ENCODE measurements at regions not wholly inside any gene's neighbourhood (a gene's known extent, or its start where the extent isn't known, plus 50 kb on each side); places are given as distances from the start of the nearest gene placed in this dataset.

- FAIRE-seq, result no peak
- TF ChIP-seq, protein P1, sequence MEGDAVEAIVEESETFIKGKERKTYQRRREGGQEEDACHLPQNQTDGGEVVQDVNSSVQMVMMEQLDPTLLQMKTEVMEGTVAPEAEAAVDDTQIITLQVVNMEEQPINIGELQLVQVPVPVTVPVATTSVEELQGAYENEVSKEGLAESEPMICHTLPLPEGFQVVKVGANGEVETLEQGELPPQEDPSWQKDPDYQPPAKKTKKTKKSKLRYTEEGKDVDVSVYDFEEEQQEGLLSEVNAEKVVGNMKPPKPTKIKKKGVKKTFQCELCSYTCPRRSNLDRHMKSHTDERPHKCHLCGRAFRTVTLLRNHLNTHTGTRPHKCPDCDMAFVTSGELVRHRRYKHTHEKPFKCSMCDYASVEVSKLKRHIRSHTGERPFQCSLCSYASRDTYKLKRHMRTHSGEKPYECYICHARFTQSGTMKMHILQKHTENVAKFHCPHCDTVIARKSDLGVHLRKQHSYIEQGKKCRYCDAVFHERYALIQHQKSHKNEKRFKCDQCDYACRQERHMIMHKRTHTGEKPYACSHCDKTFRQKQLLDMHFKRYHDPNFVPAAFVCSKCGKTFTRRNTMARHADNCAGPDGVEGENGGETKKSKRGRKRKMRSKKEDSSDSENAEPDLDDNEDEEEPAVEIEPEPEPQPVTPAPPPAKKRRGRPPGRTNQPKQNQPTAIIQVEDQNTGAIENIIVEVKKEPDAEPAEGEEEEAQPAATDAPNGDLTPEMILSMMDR (IDR thresholded peaks at IDR 0.05; ENCODE audit: insufficient read depth, missing control alignments), result no peak
- no peak for DNase-seq (ENCODE audit: insufficient read length, low spot score)
These were observed 237.4 kb downstream of the CYP26B1 start for GRCh38 chr2:71910277-71910676.

- FAIRE-seq (no peak), DNase-seq (ENCODE audit: insufficient read length, low spot score) (no peak)
- TF ChIP-seq, protein P1 (IDR thresholded peaks at IDR 0.05; ENCODE audit: insufficient read depth, missing control alignments), result no peak
These were observed 238.9 kb downstream of the CYP26B1 start for GRCh38 chr2:71908798-71909197.

DNA sequence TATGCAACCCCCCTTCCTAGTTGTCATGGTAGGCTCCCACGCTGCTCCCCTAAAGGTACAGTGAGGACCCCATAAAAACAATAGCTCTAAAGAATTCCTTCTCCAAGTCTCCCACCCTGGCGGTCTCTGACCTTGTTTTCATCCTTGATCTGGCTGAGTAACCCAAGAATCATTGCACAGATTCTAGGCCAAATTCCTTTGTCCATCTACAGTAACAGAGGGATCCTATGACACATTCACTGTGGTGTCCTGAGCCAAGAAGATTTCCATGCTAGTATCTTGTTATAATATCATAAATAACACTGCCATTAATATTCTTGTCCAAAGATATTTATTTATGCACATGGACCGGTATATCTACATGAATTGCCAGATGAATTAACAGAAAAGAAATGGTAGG lies 240.2 kb downstream of the CYP26B1 start:
- DNase-seq (ENCODE audit: insufficient read length, low spot score) (no peak), FAIRE-seq (no peak)
- TF ChIP-seq, protein P1 (IDR thresholded peaks at IDR 0.05; ENCODE audit: insufficient read depth, missing control alignments), result no peak

- TF ChIP-seq, protein P1 (IDR thresholded peaks at IDR 0.05; ENCODE audit: insufficient read depth, missing control alignments), result no peak
- FAIRE-seq, result no peak
- DNase-seq (ENCODE audit: insufficient read length, low spot score), result no peak
These were observed 241.2 kb downstream of the CYP26B1 start for GRCh38 chr2:71906357-71906973.

DNA sequence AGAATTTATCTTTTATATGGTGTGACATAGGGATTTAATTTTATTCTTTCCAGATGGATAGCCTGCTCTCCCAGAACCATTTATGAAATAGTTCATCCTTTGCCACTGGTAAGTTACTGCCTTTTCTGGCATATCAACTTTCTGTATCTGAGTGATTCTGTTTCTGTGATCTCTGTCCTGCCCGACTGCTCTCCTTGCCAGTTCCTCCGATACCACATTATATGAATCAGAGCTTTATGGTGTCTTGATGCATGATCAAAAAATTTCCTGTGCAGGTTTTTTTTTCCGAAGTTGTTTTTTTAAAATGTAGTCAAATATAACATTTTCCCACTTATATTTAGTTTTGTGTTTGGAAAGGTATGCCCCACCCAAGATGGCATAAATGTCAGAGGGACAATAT lies 242.5 kb downstream of the CYP26B1 start:
- no peak for FAIRE-seq
- TF ChIP-seq, protein P1 (IDR thresholded peaks at IDR 0.05; ENCODE audit: insufficient read depth, missing control alignments), result no peak

DNA sequence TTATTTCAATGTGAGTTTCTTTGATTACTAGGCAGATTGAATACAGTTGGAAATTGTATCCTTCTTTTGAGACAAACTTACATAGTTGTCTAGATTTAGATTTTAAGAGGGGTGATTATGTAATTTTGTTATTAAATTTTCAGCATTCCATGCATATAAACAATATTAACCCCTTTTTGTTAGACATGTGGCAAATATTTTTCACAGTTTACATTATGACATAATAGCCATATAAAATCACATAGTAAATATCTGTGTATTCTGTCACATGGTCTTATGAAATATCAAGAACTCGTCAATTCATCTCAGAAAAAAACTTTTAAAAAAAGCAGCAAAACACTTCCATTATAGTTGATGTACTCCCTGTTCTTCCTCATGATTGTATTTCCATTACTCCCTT lies 243.8 kb downstream of the CYP26B1 start:
- no peak for FAIRE-seq
- no peak for DNase-seq (ENCODE audit: insufficient read length, low spot score)
- TF ChIP-seq, protein P1 (IDR thresholded peaks at IDR 0.05; ENCODE audit: insufficient read depth, missing control alignments), result no peak

More for the DNA sequence above, 242.5 kb downstream of the CYP26B1 start:
- DNase-seq (ENCODE audit: insufficient read length, low spot score), result no peak

DNA sequence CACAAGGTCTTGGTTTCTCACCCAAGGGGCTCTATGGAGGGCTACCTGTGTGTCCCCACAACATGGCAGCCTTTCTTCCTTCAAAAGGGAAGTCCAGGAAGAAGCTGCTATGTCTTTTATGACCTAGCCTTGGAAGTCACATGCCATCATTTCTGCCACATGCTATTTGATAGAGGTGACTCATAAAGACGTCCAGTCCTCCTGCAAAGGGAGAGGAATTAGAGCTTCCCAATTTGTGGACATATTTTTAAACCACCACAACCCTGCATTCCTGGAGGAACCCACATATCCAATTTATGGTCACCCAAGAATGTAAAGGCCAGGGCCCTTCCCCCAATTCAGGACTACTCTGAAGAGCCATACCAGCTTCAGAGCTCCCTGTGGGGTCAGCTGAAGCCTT lies 246.2 kb downstream of the CYP26B1 start:
- TF ChIP-seq, protein P1 (IDR thresholded peaks at IDR 0.05; ENCODE audit: insufficient read depth, missing control alignments), result no peak
- DNase-seq (ENCODE audit: insufficient read length, low spot score), result no peak
- no peak for FAIRE-seq

All from D721Med (cell line).